Cerebellar cortex (tissue), 1 donor: ENCODE measurements at regions not wholly inside any gene's neighbourhood (a gene's known extent, or its start where the extent isn't known, plus 50 kb on each side); places are given as distances from the start of the nearest gene placed in this dataset.
"Not testable (repeated sequence)": the region's sequence is repeated elsewhere in the genome, so short reads cannot be mapped to it uniquely, and the experiment has no call there.

ENCODE experiments used
- DNase-seq: peaks from one replicate; pipeline ENCODE4 v3.0.0-alpha.2; 2015; ENCODE audit warnings: low spot score

DNA sequence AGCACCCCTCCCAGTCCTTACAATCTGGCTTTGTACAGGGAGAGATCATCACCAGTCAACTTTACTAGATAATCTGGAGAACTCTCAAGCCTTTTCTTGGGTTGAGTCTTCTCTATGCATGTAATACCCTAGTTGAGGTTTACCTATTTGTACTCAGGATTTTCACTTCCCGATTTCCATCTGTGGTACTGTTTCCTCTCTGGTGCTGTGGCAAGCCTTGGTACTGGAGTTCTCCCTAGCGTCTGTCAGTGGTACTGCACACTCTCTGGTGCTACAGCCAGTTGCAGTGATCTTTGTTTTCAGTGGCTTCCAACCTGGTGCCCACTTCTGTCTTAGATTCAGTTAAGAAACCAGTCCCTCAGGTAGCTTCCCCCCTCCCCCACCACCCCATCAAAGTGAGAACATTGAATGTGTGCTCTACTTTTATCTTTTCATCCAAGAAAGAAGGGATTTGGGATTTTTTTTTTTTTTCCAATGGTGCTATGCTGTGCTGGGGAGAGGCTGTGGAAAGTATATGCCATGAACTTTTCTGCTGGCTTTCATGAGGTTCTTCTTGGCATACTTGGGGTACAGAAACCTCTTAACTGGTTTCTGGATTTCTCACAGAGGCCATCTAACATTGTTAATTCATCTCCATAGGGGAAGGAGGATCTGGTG is 69.4 kb upstream of the EVL start:
- peak; percentile 62 for DNase-seq

DNA sequence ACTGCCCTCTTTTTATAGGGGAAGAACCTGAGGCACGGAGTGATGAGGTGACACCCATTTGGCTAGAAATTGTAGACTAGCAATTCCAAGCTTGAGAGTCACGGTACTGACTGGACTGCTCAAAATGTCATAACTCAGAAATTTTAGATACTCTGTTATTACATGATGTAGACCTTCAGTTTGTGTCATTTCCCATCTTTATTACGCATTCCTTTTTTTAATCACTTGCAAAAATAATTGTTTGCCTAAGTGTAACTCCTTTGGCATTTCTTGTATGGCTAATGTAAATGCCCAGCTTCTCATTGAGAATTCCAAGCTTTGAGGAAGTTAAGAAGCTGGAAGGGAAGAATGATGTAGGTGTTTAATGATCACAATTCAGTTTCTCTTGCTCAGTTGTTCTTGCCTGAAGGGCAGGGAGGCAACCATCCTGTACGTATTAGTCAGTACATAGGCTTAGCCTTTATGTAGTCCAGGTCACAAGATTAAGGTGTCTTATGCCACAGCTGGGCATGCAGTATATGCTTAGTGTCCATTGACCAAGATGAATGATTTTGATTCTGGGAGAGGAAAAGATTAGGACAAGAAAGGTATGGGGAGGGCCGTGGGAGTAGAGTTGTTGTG is 68.2 kb upstream of the EVL start:
- no peak for DNase-seq

DNA sequence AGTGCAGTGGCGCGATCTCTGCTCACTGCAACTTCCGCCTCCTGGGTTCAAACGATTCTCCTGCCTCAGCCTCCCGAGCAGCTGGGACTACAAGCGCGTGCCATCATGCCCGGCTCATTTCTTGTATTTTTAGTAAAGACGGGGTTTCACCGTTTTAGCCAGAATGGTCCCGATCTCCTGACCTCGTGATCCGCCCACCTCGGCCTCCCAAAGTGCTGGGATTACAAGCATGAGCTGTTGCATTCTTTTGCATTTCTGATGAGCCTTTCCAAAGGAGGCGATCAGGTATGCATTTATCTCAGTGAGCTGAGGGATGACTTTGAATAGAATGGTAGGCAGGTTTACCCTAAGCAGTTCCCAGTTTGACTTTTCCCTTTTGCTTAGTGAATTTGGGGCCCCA is 64.8 kb upstream of the EVL start:
- not testable (repeated sequence) for DNase-seq

DNA sequence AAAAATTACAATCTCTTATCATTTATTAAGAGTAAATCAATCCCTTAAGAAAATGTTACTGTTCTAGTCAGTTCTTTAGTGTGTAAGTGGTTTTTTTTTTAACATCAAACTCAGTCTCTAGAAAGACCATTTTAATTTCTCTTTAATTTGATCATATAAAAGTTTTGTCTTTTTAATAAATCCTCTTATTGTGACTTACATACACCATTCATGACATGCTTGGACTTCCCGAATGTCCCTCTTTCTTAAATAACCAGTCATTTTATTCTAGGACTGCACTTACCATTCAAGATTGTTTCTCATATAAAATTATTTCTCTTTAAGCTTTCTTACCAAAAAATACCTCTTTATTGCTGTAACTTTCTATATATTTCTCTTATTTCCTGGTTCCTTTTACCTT is 60.8 kb upstream of the EVL start:
- DNase-seq: no peak

DNA sequence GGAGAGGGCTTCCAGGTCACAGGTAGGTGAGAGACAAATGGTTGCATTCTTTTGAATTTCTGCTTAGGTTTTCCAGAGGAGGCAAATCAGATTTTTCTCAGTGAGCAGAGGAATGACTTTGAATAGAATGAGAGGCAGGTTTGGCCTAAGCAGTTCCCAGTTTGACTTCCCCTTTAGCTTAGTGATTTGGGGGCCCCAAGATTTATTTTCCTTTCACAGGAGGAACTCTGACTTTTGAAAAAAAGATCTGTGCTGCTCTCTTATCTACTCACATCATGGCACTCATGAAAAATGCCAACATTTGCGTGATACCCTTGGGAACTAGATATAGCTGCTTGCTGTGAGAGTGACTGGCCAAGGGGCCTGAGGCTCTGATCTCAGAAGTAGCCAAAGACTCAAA is 58.0 kb upstream of the EVL start:
- DNase-seq: no peak

DNA sequence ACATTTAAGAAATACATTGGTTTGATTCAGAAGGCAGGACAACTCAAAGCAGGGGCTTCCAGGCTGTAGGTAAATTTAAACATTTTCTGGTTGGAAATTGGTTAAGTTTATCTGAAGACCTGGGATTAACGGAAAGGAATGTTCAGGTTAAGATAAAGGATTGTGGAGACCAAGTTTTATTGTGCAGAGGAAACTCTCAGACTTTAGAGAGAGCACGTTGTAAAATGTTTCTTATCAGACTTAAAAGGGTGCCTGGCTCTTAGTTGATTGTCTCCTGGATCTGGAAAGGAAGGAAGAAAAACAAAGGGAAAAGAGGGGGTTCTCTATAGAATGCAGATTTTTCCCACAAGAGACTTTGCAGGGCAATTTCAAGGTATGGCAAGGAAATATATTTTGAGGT is 55.4 kb upstream of the EVL start:
- not testable (repeated sequence) for DNase-seq

DNA sequence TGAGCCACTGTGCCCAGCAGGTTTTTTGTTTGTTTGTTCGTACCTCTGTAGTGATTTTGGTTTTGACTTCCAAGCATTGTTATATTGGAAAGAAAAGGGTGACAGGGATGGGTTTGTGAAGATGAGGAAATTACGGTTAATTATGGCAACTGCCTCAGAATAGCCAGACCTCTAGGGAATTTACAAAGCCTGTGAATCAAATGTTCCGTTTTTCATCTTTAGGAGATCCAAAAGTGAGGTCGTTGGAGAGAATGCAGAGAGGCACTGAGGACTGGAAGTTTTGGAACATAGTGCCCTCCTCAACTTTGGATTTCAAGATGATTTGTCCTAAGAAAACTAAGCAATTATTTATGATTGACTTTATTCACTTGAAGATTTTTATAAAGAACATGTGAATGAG is 54.5 kb upstream of the EVL start:
- no peak for DNase-seq

DNA sequence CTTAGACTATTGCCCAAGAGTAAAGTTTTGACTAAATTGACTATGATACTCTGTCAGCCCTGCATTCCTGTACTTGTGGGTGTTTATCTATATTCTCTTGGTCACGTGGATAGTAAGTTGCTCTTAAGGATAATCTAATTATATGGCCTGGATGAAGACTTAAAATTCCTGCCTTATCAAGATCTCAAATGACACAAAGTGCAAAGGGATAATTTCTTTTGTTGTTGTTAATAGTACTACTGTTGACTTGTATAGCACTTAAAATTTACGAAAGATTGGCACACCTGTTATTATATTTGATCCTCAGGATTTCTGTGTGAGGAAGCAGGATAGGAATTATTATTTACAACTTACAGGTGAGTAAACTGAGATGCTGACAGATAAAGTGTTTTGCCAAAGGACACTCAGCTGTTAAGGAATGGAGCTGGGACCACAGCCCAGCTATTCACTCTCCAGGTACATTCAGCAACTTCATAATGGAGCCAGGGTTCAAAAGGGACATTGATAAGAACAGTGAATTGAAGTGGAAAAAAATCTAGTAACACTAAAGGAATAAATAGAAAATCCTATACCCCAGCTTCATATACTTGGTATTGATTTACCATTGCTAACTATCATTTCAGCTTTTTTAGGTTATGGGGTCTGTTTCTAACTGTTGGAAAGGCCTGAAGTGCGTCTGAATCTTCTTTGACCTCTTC is 53.4 kb upstream of the EVL start:
- DNase-seq: no peak

DNA sequence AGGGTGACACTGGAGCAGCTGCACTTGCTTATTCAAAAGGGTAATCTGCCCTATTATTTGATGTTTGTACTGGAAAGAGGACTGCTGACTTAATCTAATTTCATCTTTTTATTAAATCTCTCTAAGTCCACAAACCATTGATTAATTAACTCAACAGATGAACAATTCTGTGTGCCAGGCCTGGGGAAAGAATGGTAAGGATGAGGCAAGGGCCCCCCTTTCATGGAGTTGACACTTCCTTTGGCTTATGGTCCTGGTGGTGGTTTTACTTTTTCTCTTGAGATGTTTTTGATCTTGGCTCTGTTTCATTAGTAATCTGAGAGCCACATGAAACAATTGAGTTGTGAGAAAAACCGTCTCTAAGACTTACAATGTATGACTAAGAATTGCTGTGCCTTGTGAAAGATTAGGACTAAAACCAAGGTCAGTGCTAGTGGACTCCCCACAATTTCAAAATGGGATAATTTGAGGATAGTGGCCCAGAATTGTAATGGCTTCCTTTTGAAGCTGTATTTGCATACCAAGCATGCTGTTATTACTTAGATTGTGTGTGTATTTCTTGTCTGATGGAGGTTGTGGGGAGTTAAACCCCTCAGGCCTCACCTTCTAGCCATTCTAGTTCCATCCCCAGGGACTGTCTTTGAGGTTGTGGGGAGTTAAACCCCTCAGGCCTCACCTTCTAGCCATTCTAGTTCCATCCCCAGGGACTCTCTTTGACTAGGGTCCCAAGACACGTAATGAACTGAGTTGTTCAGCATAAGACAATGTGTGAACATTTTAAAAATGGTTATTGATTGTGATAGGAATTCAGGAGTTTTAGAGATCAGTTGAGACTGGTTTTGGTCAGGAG is 52.5 kb upstream of the EVL start:
- no peak for DNase-seq

DNA sequence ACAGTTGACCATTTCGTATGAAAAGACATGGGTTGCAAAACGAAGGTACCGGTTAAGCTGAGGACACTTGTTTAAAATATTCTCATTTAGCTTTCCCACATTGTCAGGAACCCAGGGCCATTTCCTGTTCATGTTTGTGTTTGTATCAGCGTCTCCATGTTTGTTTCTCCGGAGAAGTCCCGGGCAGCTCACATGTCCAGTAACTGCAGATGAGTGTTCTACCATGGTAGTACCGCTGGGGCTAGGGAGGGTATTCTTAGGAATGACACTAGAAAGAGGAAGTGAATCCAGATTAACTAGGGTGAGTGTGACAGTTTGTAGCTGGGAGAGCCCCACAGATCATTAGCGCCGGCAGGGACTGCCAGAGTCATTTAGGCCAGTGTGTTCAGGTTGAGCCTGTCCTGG is 50.0 kb upstream of the EVL start:
- DNase-seq: no peak
